Panc1 (cell line): ENCODE measurements at regions not wholly inside any gene's neighbourhood (a gene's known extent, or its start where the extent isn't known, plus 50 kb on each side); places are given as distances from the start of the nearest gene placed in this dataset.

Experiments
- ATAC-seq: fragments of 200-7000 bp; cut with Tn5 transposase; 2 replicates; pipeline ENCODE4 v1.9.1; 2020; ENCODE audit warnings: mild to moderate bottlenecking, moderate library complexity
- BruUV-seq: library from RNA; stranded (reverse); fragments of 400-500 nt; replicated peaks from 2 replicates; lab custom pipeline; 2021; lab: Mats Ljungman, UMichigan
- CTCF ChIA-PET: fragments of 300-600 bp; sonication (Branson Sonifier 250); formaldehyde crosslinking; loops from one replicate; lab custom pipeline; 2022; ENCODE audit warnings: antibody characterized with exemption; lab: Charles Lee
- POLR2A ChIA-PET: fragments of 300-600 bp; sonication (Branson Sonifier 250); formaldehyde crosslinking; loops from one replicate; lab custom pipeline; 2022; ENCODE audit warnings: antibody characterized with exemption; lab: Charles Lee
- DNase-seq: peaks from one replicate; pipeline ENCODE4 v3.0.0-alpha.2; 2010; ENCODE audit warnings: low read depth, low spot score
- H3K27ac ChIP-seq: 2 replicates; pipeline ENCODE4 v1.5.1; 2011; ENCODE audit warnings: mild to moderate bottlenecking, low read length, inconsistent platforms
- H3K27me3 ChIP-seq: fragments of 200-500 bp; sonication (Bioruptor generic); 2 replicates; pipeline ENCODE4 v1.6.0; 2014; ENCODE audit warnings: low read length, inconsistent platforms; ENCODE audit not compliant: control insufficient read depth, insufficient read depth
- H3K36me3 ChIP-seq: fragments of 200-500 bp; sonication (Bioruptor generic); 2 replicates; pipeline ENCODE4 v1.5.1; 2014; ENCODE audit warnings: inconsistent platforms, mild to moderate bottlenecking, low read length, moderate library complexity; ENCODE audit not compliant: control insufficient read depth, insufficient read depth
- H3K4me1 ChIP-seq: 2 replicates; pipeline ENCODE4 v1.5.1; 2011; ENCODE audit warnings: inconsistent platforms, mild to moderate bottlenecking, low read length, moderate library complexity; ENCODE audit not compliant: control insufficient read depth, insufficient read depth
- H3K4me3 ChIP-seq, 2 experiments: 2 replicates each; pipeline ENCODE4 v1.5.1; 2011 to 2012; ENCODE audit warnings: low read depth in 2 of 2, low read length in 2 of 2, mild to moderate bottlenecking in 2 of 2, inconsistent platforms in 1 of 2, moderate library complexity in 1 of 2
- H3K9me3 ChIP-seq: fragments of 200-500 bp; sonication (Bioruptor generic); 2 replicates; pipeline ENCODE4 v1.5.1; 2014; ENCODE audit warnings: low read depth, mild to moderate bottlenecking, inconsistent platforms, low read length, moderate library complexity; ENCODE audit not compliant: control insufficient read depth, insufficient read depth
- POLR2AphosphoS5 ChIP-seq: IDR thresholded peaks from 2 replicates; pipeline ENCODE4 v1.6.1; 2012; ENCODE audit warnings: mild to moderate bottlenecking, low read depth, low read length, moderate library complexity
- SIN3A ChIP-seq: IDR thresholded peaks from 2 replicates; pipeline ENCODE4 v1.6.1; 2012; ENCODE audit warnings: low read depth, mild to moderate bottlenecking, low read length, moderate library complexity, borderline replicate concordance; ENCODE audit not compliant: insufficient read depth
- TCF7L2 ChIP-seq: IDR thresholded peaks from 2 replicates; pipeline ENCODE4 v1.6.1; 2011; ENCODE audit warnings: mild to moderate bottlenecking, low read depth, low read length, inconsistent platforms
- in situ Hi-C: cut with HindIII; loops from 2 replicates; pipeline ENCODE4 v1.10.0; 2016; ENCODE audit warnings: low sequenced_read_pairs, low pct_unique_long_range_greater_than_20kb
- intact Hi-C: fragments of 100-400 bp; cut with micrococcal nuclease; formaldehyde crosslinking; loops from one replicate; pipeline ENCODE4 v1.10.0; 2022; ENCODE audit not compliant: unreplicated experiment
- TF ChIP-seq, protein P1 (sequence below), 2 experiments: IDR thresholded peaks; 2 replicates each; pipeline ENCODE4 v1.6.1; 2011 to 2012; ENCODE audit warnings: low read depth in 2 of 2, control low read depth in 1 of 2, low read length in 1 of 2, mild to moderate bottlenecking in 1 of 2, moderate library complexity in 1 of 2; ENCODE audit not compliant: insufficient read depth in 1 of 2
- TF ChIP-seq, protein P2 (sequence below): fragments of 450-650 bp; IDR thresholded peaks from 2 replicates; pipeline ENCODE4 v1.5.1; 2017; ENCODE audit warnings: mild to moderate bottlenecking

DNA sequence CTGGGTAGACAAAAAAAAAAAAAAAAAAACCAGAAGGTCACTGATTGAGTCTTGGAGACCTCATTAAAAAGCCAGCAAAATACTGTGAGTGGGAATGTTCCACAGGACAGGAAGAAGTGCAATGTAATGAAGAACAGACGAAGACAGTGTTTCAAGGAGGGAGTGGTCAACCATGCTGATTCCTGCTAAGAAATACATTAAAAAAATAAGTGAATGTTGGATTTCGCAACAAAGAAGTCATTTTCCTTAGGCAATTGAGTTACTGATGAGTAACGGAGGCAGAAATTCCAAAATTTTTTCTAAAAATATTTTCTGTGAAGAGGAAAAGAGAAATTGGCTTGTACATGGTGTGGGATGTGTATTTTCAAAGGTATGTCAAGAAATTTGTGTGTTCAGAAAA lies 94.3 kb upstream of the FAM47B start:
- POLR2A ChIA-PET = no interaction called here
- in situ Hi-C loops = no loop called here

GRCh38 chrX:34849371-34849770 lies 93.2 kb upstream of the FAM47B start:
- Histone ChIP-seq H3K27ac (no peak overlapping the region), H3K27me3 (no peaks in the 10 kb centered on the region), H3K9me3 (no peaks in the 10 kb centered on the region), H3K4me1 (no peaks in the 10 kb centered on the region), H3K4me3 (no peak overlapping the region), H3K36me3 (no peaks in the 10 kb centered on the region)
- intact Hi-C loops = no loop called here
- no TSS peak for BruUV-seq
- CTCF ChIA-PET = no interaction called here
- POLR2A ChIA-PET = no interaction called here
- TF ChIP-seq, protein P1, sequence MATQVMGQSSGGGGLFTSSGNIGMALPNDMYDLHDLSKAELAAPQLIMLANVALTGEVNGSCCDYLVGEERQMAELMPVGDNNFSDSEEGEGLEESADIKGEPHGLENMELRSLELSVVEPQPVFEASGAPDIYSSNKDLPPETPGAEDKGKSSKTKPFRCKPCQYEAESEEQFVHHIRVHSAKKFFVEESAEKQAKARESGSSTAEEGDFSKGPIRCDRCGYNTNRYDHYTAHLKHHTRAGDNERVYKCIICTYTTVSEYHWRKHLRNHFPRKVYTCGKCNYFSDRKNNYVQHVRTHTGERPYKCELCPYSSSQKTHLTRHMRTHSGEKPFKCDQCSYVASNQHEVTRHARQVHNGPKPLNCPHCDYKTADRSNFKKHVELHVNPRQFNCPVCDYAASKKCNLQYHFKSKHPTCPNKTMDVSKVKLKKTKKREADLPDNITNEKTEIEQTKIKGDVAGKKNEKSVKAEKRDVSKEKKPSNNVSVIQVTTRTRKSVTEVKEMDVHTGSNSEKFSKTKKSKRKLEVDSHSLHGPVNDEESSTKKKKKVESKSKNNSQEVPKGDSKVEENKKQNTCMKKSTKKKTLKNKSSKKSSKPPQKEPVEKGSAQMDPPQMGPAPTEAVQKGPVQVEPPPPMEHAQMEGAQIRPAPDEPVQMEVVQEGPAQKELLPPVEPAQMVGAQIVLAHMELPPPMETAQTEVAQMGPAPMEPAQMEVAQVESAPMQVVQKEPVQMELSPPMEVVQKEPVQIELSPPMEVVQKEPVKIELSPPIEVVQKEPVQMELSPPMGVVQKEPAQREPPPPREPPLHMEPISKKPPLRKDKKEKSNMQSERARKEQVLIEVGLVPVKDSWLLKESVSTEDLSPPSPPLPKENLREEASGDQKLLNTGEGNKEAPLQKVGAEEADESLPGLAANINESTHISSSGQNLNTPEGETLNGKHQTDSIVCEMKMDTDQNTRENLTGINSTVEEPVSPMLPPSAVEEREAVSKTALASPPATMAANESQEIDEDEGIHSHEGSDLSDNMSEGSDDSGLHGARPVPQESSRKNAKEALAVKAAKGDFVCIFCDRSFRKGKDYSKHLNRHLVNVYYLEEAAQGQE (IDR thresholded peaks at IDR 0.05; ENCODE audit: insufficient read depth in 1 of 2, low read depth in 2 of 2, low read length in 1 of 2) = no peak
- ATAC-seq = no peak
- DNase-seq = no peak
- in situ Hi-C loops = no loop called here

More for the DNA sequence above, 94.3 kb upstream of the FAM47B start:
- no peak for DNase-seq
- Histone ChIP-seq H3K27ac (no peak overlapping the region), H3K4me1 (no peaks in the 10 kb centered on the region), H3K4me3 (no peak overlapping the region), H3K9me3 (no peaks in the 10 kb centered on the region), H3K36me3 (no peaks in the 10 kb centered on the region), H3K27me3 (no peaks in the 10 kb centered on the region)
- no TSS peak for BruUV-seq
- ATAC-seq = no peak
- CTCF ChIA-PET = no interaction called here
- intact Hi-C loops = no loop called here
- TF ChIP-seq, protein P2, sequence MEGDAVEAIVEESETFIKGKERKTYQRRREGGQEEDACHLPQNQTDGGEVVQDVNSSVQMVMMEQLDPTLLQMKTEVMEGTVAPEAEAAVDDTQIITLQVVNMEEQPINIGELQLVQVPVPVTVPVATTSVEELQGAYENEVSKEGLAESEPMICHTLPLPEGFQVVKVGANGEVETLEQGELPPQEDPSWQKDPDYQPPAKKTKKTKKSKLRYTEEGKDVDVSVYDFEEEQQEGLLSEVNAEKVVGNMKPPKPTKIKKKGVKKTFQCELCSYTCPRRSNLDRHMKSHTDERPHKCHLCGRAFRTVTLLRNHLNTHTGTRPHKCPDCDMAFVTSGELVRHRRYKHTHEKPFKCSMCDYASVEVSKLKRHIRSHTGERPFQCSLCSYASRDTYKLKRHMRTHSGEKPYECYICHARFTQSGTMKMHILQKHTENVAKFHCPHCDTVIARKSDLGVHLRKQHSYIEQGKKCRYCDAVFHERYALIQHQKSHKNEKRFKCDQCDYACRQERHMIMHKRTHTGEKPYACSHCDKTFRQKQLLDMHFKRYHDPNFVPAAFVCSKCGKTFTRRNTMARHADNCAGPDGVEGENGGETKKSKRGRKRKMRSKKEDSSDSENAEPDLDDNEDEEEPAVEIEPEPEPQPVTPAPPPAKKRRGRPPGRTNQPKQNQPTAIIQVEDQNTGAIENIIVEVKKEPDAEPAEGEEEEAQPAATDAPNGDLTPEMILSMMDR = no peak
- no peak for TF ChIP-seq TCF7L2
- TF ChIP-seq SIN3A = no peak
- TF ChIP-seq, protein P1 (IDR thresholded peaks at IDR 0.05; ENCODE audit: insufficient read depth in 1 of 2, low read depth in 2 of 2, low read length in 1 of 2) = no peak
- TF ChIP-seq POLR2AphosphoS5 = no peak
